PC-9 (cell line): ENCODE measurements at regions not wholly inside any gene's neighbourhood (a gene's known extent, or its start where the extent isn't known, plus 50 kb on each side); places are given as distances from the start of the nearest gene placed in this dataset.

Experiments used
- CTCF ChIP-seq: fragments of 200-600 bp; sonication (generic); conservative IDR thresholded peaks from 2 replicates; pipeline ENCODE4 v1.6.1; 2017; ENCODE audit warnings: mixed run types, antibody characterized with exemption, mild to moderate bottlenecking, moderate library complexity
- EZH2 ChIP-seq: fragments of 200-600 bp; sonication (generic); IDR thresholded peaks from 2 replicates; pipeline ENCODE4 v1.8.0; 2017; ENCODE audit warnings: antibody characterized with exemption, low read depth

GRCh38 chr18:8989855-8990254, 112.6 kb upstream of the NDUFV2 start:
- no peak for TF ChIP-seq CTCF
- no peak for TF ChIP-seq EZH2
